ENCODE measurements at regions not wholly inside any gene's neighbourhood (a gene's known extent, or its start where the extent isn't known, plus 50 kb on each side); places are given as distances from the start of the nearest gene placed in this dataset.
"Not testable (repeated sequence)": the region's sequence is repeated elsewhere in the genome, so short reads cannot be mapped to it uniquely, and the experiment has no call there.

DNA sequence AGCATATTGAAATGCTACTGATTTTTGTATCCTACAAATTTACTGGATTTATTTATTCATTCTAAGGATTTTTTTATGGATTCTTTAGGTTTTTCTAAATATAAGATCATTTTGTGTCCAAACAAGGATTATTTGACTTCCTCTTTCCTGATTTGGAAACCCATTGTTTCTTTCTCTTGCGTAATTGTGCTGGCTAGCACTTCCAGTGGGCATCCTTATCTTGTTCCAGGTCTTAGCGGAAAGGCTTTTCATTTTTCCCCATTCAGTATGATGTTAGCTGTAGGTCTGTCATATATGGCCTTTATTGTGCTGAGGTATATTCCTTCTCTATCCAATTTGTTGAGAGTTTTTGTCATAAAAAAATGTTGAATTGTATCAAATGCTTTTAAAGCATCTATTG is 57.2 kb upstream of the RHOJ start:
- no peak for DNase-seq

DNA sequence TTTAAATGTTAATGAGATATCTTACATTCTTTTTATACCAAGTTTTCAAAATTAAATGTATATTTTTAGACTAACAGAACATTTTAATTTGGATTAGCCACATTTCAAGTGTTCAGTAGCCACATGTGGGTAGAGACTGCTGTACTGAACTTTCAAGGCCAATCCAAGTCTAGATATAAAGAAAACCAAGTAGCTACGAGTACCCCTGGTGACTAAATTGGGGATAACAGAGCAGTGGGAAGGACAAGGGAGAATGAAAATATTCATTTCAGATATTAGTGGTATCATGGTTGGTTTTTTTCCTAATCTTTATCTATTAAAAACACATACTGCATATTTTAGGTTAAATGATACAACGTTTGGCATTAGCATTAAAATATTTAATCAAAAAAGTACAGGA is 69.4 kb upstream of the RHOJ start:
- DNase-seq, result peak; percentile 33

DNA sequence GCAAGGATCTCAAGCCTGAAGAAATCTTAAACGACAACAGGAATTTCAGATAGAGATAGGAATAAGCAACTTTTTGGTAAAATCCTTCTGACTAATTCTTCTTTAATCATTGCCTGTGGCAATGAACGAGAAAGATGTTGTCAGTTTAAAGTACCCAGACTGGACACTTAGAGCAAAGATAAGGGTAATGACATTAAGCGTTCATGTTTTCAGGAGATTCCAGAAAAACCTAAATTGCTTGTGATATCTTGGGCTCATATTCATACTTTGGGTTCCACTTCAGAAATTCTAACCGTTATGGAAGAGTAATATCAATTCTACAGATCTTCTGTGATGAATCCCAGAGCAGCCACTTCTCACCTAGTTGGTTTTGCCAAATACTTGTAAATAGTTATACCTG is 73.7 kb upstream of the RHOJ start:
- no peak for DNase-seq

GRCh38 chr14:63106487-63106886 is 61.2 kb upstream of the KCNH5 start:
- not testable (repeated sequence) for DNase-seq

GRCh38 chr14:63100552-63100951 is 55.3 kb upstream of the KCNH5 start:
- no peak for DNase-seq

GRCh38 chr14:63096186-63096585 is 50.9 kb upstream of the KCNH5 start:
- no peak for DNase-seq

Data from NCI-H748 treated with DMSO at 0.1 percent for 48 hours (cell line).